ENCODE measurements at regions not wholly inside any gene's neighbourhood (a gene's known extent, or its start where the extent isn't known, plus 50 kb on each side); places are given as distances from the start of the nearest gene placed in this dataset.
A peak's percentile ranks its signal among the peaks of the same experiment; 100 is the strongest.

- H3K4me3 ChIP-seq (ENCODE audit: low read length), result no peak overlapping the region
- no peak for DNase-seq (ENCODE audit: low read depth)
- TF ChIP-seq CTCF (conservative IDR thresholded peaks at IDR 0.05; ENCODE audit: low read depth, low read length), result no peak
Observed at GRCh38 chr12:75641031-75641780, 129.8 kb upstream of the KRR1 start.

- DNase-seq (ENCODE audit: low read depth), result no peak
- H3K4me3 ChIP-seq (ENCODE audit: low read length), result no peak overlapping the region
- TF ChIP-seq CTCF (conservative IDR thresholded peaks at IDR 0.05; ENCODE audit: low read depth, low read length), result no peak
Observed at GRCh38 chr12:75638792-75639191, 127.4 kb upstream of the KRR1 start.

GRCh38 chr12:75636607-75637006 is 125.2 kb upstream of the KRR1 start:
- DNase-seq (ENCODE audit: low read depth), result no peak
- no peak for TF ChIP-seq CTCF (conservative IDR thresholded peaks at IDR 0.05; ENCODE audit: low read depth, low read length)
- no peak overlapping the region for H3K4me3 ChIP-seq (ENCODE audit: low read length)

- DNase-seq (ENCODE audit: low read depth), result peak; percentile 75
- no peak overlapping the region for H3K4me3 ChIP-seq (ENCODE audit: low read length)
- no peak for TF ChIP-seq CTCF (conservative IDR thresholded peaks at IDR 0.05; ENCODE audit: low read depth, low read length)
Observed at GRCh38 chr12:75635606-75636444, 124.4 kb upstream of the KRR1 start.

- H3K4me3 ChIP-seq (ENCODE audit: low read length), result no peak overlapping the region
- no peak for DNase-seq (ENCODE audit: low read depth)
- no peak for TF ChIP-seq CTCF (conservative IDR thresholded peaks at IDR 0.05; ENCODE audit: low read depth, low read length)
Observed at GRCh38 chr12:75634244-75635222, 123.1 kb upstream of the KRR1 start.

- no peak overlapping the region for H3K4me3 ChIP-seq (ENCODE audit: low read length)
- no peak for DNase-seq (ENCODE audit: low read depth)
- TF ChIP-seq CTCF (conservative IDR thresholded peaks at IDR 0.05; ENCODE audit: low read depth, low read length), result no peak
Observed at GRCh38 chr12:75633789-75634188, 122.4 kb upstream of the KRR1 start.
